GM12801 (cell line): ENCODE measurements at regions not wholly inside any gene's neighbourhood (a gene's known extent, or its start where the extent isn't known, plus 50 kb on each side); places are given as distances from the start of the nearest gene placed in this dataset.

Source experiments
- TF ChIP-seq, protein P1 (sequence below): IDR thresholded peaks from one replicate; pipeline ENCODE4 v1.5.1; 2011; ENCODE audit warnings: control low read depth; ENCODE audit not compliant: insufficient read length; ENCODE audit errors: extremely low read depth

DNA sequence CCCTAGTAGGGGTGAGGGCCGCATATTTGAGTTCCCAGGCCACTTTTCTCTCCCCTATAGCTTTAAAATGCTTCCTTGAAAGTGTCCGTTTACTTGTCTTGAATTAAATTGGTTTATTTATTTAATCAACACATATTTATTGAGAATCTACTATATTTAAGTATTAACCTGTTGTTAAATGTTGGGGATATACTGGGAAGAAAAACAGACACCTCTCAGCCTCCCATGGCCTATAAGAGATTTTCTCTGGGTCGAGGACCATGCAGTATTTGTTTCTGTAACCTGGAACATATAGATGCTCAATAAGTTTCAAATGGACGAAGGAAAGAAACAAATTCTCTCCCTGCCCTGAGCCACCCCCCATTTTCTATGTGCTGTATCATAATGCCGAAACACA lies 98.6 kb downstream of the INSIG2 start:
- TF ChIP-seq, protein P1, sequence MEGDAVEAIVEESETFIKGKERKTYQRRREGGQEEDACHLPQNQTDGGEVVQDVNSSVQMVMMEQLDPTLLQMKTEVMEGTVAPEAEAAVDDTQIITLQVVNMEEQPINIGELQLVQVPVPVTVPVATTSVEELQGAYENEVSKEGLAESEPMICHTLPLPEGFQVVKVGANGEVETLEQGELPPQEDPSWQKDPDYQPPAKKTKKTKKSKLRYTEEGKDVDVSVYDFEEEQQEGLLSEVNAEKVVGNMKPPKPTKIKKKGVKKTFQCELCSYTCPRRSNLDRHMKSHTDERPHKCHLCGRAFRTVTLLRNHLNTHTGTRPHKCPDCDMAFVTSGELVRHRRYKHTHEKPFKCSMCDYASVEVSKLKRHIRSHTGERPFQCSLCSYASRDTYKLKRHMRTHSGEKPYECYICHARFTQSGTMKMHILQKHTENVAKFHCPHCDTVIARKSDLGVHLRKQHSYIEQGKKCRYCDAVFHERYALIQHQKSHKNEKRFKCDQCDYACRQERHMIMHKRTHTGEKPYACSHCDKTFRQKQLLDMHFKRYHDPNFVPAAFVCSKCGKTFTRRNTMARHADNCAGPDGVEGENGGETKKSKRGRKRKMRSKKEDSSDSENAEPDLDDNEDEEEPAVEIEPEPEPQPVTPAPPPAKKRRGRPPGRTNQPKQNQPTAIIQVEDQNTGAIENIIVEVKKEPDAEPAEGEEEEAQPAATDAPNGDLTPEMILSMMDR: no peak

DNA sequence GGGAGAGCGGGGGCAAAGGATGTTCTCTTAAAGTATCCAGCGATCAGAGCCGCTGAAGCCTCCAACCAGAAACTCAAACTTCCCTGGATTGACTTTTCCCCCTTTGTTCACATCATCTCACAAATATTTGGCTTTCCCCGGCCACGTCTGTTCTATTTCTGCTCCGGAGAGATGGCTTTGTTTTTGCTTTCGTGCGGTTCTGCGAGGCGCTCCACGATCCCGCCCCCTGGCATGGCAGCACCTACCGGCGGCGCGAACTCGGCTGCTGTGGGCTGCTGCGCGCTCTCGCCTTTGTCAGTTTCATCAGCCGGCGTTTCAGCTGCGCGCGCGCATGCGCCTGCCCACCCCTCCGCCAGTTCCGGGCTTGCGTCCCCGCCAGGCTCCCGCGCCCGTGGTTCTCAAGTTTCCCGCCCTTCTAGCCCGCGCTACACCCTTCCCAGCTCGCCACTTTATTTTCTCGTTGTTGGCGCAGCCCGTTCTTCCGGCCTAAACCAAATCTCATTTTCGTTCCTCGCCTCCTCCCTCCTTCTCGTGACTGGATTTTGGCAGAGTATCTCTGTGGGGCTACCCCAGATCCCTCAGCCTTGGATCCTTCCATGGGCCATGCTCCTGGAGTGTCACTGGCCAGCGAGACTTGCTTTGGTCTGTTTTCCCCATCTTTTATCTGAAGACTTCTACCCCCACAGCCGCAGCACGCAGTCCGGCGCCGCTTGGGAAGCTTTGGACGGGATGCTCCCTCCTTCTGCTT lies 98.0 kb downstream of the INSIG2 start:
- TF ChIP-seq, protein P1: no peak

DNA sequence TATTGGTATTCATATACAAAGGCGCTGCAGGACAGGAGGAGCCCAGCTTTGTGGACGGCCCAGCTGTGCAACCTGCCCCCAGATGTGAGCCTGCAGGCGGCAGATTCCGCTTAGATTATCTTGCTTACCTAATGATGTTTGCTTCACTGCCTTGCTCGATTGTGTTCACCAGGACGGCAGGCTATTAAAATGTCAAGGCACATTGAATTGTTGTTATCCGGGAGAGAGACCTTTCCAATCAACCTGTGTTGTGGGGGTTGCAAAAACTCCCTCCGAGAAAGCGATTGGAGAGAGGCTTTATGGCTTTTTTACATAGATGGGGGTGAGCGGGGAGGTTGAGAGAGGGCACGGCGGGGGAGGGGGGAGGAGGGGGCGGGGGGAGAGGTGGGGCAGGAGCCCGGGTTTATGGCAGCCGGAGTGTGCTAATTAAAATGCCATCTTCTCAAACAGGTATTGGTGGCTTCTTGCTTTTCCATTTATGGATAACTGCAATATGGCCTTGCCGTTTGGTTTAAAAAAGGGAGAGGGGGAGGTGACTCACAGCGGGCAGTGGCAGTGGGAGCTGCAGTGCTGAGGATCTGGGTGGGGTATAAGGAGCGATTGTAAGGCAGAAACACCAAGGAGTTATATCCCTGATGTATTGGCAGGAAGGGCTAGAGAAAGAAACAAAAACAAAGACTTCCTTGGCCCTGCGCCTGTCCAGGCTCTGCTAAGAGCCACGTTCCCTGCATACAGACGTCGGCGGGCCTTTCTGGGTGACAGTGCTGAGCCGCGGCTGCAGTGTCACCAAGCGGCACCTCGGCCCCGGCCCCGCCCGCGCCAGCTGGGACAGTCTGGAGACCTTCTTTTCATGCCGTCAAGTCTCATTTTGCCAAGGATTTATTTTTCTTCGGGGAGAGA lies 97.2 kb downstream of the INSIG2 start:
- TF ChIP-seq, protein P1: no peak

DNA sequence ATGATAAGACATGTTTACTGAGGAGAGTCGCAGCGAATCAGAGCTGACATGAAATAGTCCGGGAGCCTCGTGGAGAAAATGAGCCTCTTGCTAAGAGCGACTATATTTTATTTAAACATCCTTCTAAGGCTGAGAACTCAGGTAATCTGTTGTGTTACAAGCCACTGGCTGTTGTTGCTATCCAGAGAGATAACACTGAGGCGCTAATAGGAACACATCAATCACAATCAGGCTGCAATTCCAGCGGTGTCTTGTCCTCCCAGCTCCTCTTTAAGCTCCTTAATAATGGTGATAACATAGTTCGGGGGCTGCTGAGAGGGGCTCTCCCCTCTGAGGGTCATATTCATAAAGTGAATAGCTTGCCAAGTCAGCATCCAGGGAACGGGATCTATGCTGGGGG lies 95.1 kb downstream of the INSIG2 start:
- TF ChIP-seq, protein P1: no peak

DNA sequence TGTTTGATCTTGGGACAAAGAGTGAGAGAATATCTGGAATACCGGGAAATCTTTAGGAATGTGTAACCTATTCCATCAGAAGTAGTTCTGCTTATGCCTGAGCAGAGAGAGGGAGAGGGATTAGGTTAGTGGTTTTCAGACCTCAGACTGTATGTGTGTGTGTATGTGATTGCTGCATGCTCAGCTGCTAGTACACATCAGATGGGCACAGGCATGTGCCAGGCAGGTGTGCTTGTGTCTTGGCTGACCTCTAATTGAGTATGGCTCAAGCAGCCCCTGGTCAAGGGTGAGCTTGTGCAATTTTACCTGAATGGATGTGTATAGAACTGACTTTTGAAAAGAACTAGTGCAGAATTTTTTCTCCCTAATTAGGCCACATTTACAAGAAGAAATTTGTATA lies 91.2 kb downstream of the INSIG2 start:
- TF ChIP-seq, protein P1: no peak

DNA sequence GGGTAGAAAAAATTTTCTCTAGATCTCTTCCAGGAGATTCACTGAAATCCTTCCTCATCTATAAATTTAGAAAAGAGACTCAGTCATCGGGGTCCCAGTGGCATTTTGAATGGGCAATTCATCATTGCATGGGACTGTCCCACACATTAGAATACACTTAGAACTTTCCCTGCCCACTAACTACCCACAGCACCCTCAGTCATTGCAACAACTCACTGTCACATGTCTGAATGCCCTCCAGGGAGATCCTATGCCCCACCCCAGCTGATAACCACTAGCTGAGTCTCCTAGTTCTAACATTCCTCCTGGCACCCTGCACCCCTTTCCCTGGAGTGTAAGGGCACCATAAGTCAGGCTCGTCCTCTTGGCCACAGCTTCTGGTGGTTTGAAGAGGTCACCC lies 89.6 kb downstream of the INSIG2 start:
- TF ChIP-seq, protein P1: no peak

DNA sequence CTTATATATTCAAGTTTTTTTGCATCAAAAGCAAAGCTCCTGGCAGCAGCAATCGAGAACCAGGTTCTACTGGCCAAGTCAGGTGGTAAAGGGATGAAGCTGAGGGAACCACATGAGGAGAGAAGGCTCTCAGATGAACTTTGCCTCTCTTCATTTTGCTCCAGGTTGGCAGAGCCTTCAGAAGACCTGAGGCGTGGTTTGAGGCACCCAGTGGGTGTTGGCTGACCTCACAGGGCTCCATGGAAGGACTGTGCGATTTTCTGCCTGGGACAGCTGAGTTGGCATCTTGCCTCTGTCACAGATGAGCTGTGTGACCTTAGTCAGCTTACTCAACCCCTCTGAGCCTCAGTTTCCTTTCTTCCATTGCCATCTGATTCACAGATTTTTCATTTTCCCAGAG lies 89.0 kb downstream of the INSIG2 start:
- TF ChIP-seq, protein P1: no peak
